IPS DF 19.7 (cell line): ENCODE measurements at regions not wholly inside any gene's neighbourhood (a gene's known extent, or its start where the extent isn't known, plus 50 kb on each side); places are given as distances from the start of the nearest gene placed in this dataset.
"Not testable (repeated sequence)": the region's sequence is repeated elsewhere in the genome, so short reads cannot be mapped to it uniquely, and the experiment has no call there.

Experiments used
- DNase-seq: peaks from one replicate; pipeline ENCODE4 v3.0.0-alpha.2; 2013; ENCODE audit warnings: low read depth, low spot score

GRCh38 chrY:8815616-8816015 lies 521.6 kb upstream of the TSPY4 start:
- no peak for DNase-seq

GRCh38 chrY:8820032-8820431 lies 517.2 kb upstream of the TSPY4 start:
- no peak for DNase-seq

GRCh38 chrY:8821106-8821505 lies 516.2 kb upstream of the TSPY4 start:
- DNase-seq, result no peak

GRCh38 chrY:8852278-8852677 lies 485.0 kb upstream of the TSPY4 start:
- DNase-seq, result no peak

- no peak for DNase-seq
Measured at GRCh38 chrY:8888371-8888770, 448.9 kb upstream of the TSPY4 start.

GRCh38 chrY:8897876-8898275 lies 439.4 kb upstream of the TSPY4 start:
- no peak for DNase-seq

- DNase-seq, result no peak
Measured at GRCh38 chrY:8905141-8905540, 432.1 kb upstream of the TSPY4 start.

GRCh38 chrY:8922576-8922975 lies 414.7 kb upstream of the TSPY4 start:
- DNase-seq, result not testable (repeated sequence)
